GM12878 (cell line): ENCODE measurements at regions not wholly inside any gene's neighbourhood (a gene's known extent, or its start where the extent isn't known, plus 50 kb on each side); places are given as distances from the start of the nearest gene placed in this dataset.

ENCODE experiments used
- CREM ChIP-seq: IDR thresholded peaks from 2 replicates; pipeline ENCODE4 v1.6.1; 2014; ENCODE audit warnings: antibody characterized with exemption, low read depth
- POLR2A ChIP-seq: IDR thresholded peaks from 2 replicates; pipeline ENCODE4 v1.6.1; 2011; ENCODE audit warnings: low read depth, mild to moderate bottlenecking, low read length
- RFX5 ChIP-seq: IDR thresholded peaks from 2 replicates; pipeline ENCODE4 v1.6.1; 2011; ENCODE audit warnings: low read depth, low read length, improper control_type of control experiment
- ZNF274 ChIP-seq: IDR thresholded peaks from one replicate; pipeline ENCODE4 v1.8.0; 2011; ENCODE audit not compliant: insufficient read length, insufficient read depth
- TF ChIP-seq, protein P1 (sequence below), 3 experiments: IDR thresholded peaks in 2 of 3; conservative IDR thresholded peaks in 1 of 3; 2 replicates each; pipeline ENCODE4 v1.5.1; 2011; ENCODE audit warnings: low read depth in 3 of 3, low read length in 3 of 3, mild to moderate bottlenecking in 3 of 3, control low read depth in 2 of 3, moderate library complexity in 2 of 3, inconsistent platforms in 1 of 3, mixed read lengths in 1 of 3; ENCODE audit not compliant: control insufficient read depth in 2 of 3, insufficient read depth in 1 of 3; ENCODE audit errors: extremely low read depth in 1 of 3
- TF ChIP-seq, protein P2 (sequence below): fragments of 450-650 bp; IDR thresholded peaks from 2 replicates; pipeline ENCODE4 v1.6.1; 2016; ENCODE audit warnings: mild to moderate bottlenecking
- TF ChIP-seq, protein P3 (sequence below): IDR thresholded peaks from 2 replicates; pipeline ENCODE4 v1.6.1; 2012; ENCODE audit warnings: low read depth, low read length, improper control_type of control experiment
- TF ChIP-seq, protein P4 (sequence below): fragments of 150-350 bp; IDR thresholded peaks from 2 replicates; pipeline ENCODE4 v1.6.1; 2016; ENCODE audit warnings: low read depth, low read length

DNA sequence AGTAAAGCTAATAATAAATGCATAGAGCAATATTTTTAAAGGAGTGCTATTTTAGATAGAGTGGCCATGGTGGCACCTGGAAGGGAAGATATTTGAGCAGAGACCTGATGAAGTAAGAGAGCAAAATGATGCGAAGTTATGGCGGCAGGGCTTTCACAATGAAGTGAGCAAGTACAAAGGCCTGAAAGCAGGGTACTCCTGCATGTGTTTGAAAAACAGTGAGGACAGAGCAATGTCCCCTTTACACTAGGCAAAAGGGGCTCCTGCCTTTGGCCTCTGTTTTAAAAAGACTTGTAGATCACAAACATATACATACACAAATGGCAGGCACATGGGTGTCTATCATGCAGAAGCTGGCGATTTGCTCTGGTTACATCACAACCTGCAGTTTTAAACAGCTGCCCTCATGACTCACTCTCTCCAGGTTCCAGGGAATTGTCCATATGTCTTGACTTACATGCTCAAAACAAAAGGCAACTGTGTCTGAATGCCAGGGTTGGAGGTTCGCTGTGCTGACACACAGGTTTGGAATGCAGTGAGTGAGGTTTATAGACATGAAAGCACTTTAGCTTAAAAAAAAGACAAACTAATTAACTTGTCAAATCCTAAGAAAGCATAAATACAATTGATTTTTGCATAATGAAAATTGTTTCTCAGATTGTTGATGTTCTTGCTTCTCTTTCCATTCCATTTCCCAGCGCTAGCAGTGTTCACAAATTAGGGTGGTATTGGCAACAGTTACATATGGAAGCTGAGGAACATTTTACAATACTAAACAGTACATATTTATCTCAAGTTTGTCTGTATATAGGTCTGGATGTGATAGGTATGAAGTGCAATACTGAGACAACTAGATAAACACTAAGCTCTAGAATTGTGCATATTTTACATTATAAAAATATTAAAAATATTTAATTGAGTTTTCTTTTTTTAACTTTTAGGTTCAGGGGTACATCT lies 313.9 kb downstream of the BARHL2 start:
- TF ChIP-seq, protein P1, sequence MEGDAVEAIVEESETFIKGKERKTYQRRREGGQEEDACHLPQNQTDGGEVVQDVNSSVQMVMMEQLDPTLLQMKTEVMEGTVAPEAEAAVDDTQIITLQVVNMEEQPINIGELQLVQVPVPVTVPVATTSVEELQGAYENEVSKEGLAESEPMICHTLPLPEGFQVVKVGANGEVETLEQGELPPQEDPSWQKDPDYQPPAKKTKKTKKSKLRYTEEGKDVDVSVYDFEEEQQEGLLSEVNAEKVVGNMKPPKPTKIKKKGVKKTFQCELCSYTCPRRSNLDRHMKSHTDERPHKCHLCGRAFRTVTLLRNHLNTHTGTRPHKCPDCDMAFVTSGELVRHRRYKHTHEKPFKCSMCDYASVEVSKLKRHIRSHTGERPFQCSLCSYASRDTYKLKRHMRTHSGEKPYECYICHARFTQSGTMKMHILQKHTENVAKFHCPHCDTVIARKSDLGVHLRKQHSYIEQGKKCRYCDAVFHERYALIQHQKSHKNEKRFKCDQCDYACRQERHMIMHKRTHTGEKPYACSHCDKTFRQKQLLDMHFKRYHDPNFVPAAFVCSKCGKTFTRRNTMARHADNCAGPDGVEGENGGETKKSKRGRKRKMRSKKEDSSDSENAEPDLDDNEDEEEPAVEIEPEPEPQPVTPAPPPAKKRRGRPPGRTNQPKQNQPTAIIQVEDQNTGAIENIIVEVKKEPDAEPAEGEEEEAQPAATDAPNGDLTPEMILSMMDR (IDR thresholded peaks at IDR 0.05 in 2 of 3, conservative IDR thresholded peaks at IDR 0.05 in 1 of 3; ENCODE audit: control insufficient read depth in 2 of 3, extremely low read depth in 1 of 3, insufficient read depth in 1 of 3, low read depth in 3 of 3, low read length in 3 of 3) = no peak
- TF ChIP-seq CREM (no peak), RFX5 (no peak), ZNF274 (no peak), POLR2A (no peak)
- TF ChIP-seq, protein P2, sequence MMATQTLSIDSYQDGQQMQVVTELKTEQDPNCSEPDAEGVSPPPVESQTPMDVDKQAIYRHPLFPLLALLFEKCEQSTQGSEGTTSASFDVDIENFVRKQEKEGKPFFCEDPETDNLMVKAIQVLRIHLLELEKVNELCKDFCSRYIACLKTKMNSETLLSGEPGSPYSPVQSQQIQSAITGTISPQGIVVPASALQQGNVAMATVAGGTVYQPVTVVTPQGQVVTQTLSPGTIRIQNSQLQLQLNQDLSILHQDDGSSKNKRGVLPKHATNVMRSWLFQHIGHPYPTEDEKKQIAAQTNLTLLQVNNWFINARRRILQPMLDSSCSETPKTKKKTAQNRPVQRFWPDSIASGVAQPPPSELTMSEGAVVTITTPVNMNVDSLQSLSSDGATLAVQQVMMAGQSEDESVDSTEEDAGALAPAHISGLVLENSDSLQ = no peak
- TF ChIP-seq, protein P3, sequence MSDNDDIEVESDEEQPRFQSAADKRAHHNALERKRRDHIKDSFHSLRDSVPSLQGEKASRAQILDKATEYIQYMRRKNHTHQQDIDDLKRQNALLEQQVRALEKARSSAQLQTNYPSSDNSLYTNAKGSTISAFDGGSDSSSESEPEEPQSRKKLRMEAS = no peak
- TF ChIP-seq, protein P4, sequence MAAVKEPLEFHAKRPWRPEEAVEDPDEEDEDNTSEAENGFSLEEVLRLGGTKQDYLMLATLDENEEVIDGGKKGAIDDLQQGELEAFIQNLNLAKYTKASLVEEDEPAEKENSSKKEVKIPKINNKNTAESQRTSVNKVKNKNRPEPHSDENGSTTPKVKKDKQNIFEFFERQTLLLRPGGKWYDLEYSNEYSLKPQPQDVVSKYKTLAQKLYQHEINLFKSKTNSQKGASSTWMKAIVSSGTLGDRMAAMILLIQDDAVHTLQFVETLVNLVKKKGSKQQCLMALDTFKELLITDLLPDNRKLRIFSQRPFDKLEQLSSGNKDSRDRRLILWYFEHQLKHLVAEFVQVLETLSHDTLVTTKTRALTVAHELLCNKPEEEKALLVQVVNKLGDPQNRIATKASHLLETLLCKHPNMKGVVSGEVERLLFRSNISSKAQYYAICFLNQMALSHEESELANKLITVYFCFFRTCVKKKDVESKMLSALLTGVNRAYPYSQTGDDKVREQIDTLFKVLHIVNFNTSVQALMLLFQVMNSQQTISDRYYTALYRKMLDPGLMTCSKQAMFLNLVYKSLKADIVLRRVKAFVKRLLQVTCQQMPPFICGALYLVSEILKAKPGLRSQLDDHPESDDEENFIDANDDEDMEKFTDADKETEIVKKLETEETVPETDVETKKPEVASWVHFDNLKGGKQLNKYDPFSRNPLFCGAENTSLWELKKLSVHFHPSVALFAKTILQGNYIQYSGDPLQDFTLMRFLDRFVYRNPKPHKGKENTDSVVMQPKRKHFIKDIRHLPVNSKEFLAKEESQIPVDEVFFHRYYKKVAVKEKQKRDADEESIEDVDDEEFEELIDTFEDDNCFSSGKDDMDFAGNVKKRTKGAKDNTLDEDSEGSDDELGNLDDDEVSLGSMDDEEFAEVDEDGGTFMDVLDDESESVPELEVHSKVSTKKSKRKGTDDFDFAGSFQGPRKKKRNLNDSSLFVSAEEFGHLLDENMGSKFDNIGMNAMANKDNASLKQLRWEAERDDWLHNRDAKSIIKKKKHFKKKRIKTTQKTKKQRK = no peak
